GM19455 (cell line): ENCODE measurements at regions not wholly inside any gene's neighbourhood (a gene's known extent, or its start where the extent isn't known, plus 50 kb on each side); places are given as distances from the start of the nearest gene placed in this dataset.
"Not testable (repeated sequence)": the region's sequence is repeated elsewhere in the genome, so short reads cannot be mapped to it uniquely, and the experiment has no call there.

Experiments used
- ATAC-seq: cut with Tn5 transposase; IDR thresholded peaks from one replicate; pipeline ENCODE4 v1.9.1; 2021; ENCODE audit not compliant: unreplicated experiment

- ATAC-seq = no peak
Measured at GRCh38 chr18:53935803-53936202, 288.7 kb downstream of the MBD2 start.

GRCh38 chr18:53935399-53935798 is 289.1 kb downstream of the MBD2 start:
- ATAC-seq = no peak

GRCh38 chr18:53920312-53921075 is 304.0 kb downstream of the MBD2 start:
- no peak for ATAC-seq

GRCh38 chr18:53918091-53918490 is 306.4 kb downstream of the MBD2 start:
- no peak for ATAC-seq

GRCh38 chr18:53911200-53911599 is 313.3 kb downstream of the MBD2 start:
- no peak for ATAC-seq

GRCh38 chr18:53909668-53910067 is 314.8 kb downstream of the MBD2 start:
- peak; percentile 81 for ATAC-seq

GRCh38 chr18:53907921-53908320 is 316.5 kb downstream of the MBD2 start:
- no peak for ATAC-seq

- no peak for ATAC-seq
Measured at GRCh38 chr18:53906681-53907080, 317.8 kb downstream of the MBD2 start.

- no peak for ATAC-seq
Measured at GRCh38 chr18:53894675-53895442, 329.6 kb downstream of the MBD2 start.

- ATAC-seq = no peak
Measured at GRCh38 chr18:53887447-53887846, 337.0 kb downstream of the MBD2 start.

GRCh38 chr18:53886058-53886457 is 338.4 kb downstream of the MBD2 start:
- ATAC-seq = no peak

- ATAC-seq = no peak
Measured at GRCh38 chr18:53883771-53884170, 340.7 kb downstream of the MBD2 start.

GRCh38 chr18:53874103-53874502 is 350.4 kb downstream of the MBD2 start:
- no peak for ATAC-seq

GRCh38 chr18:53864770-53865169 is 359.7 kb downstream of the MBD2 start:
- ATAC-seq = no peak

GRCh38 chr18:53862921-53863320 is 361.5 kb downstream of the MBD2 start:
- no peak for ATAC-seq

- ATAC-seq = no peak
Measured at GRCh38 chr18:53861185-53861584, 363.3 kb downstream of the MBD2 start.

- no peak for ATAC-seq
Measured at GRCh38 chr18:53859764-53860163, 364.7 kb downstream of the MBD2 start.

- ATAC-seq = no peak
Measured at GRCh38 chr18:53850902-53851301, 373.6 kb downstream of the MBD2 start.

GRCh38 chr18:53843763-53844162 is 380.7 kb downstream of the MBD2 start:
- ATAC-seq = no peak

- ATAC-seq = no peak
Measured at GRCh38 chr18:53843113-53843760, 381.2 kb downstream of the MBD2 start.

- no peak for ATAC-seq
Measured at GRCh38 chr18:53838746-53839145, 385.7 kb downstream of the MBD2 start.

- ATAC-seq = not testable (repeated sequence)
Measured at GRCh38 chr18:53821141-53821540, 403.3 kb downstream of the MBD2 start.
